ENCODE measurements at regions not wholly inside any gene's neighbourhood (a gene's known extent, or its start where the extent isn't known, plus 50 kb on each side); places are given as distances from the start of the nearest gene placed in this dataset.

GRCh38 chr4:134327274-134328122 is 125.9 kb upstream of the PABPC4L start:
- no peak overlapping the region for H3K4me3 Mint-ChIP-seq
- H3K4me1 Mint-ChIP-seq = no peaks in the 10 kb centered on the region
- ATAC-seq = no peak
- peaks cover 9% of the 10 kb centered on the region in 2 donors for H3K9me3 Mint-ChIP-seq
- DNase-seq = no peak
- H3K27ac Mint-ChIP-seq = no peak overlapping the region
- no peaks in the 10 kb centered on the region for H3K27me3 Mint-ChIP-seq

DNA sequence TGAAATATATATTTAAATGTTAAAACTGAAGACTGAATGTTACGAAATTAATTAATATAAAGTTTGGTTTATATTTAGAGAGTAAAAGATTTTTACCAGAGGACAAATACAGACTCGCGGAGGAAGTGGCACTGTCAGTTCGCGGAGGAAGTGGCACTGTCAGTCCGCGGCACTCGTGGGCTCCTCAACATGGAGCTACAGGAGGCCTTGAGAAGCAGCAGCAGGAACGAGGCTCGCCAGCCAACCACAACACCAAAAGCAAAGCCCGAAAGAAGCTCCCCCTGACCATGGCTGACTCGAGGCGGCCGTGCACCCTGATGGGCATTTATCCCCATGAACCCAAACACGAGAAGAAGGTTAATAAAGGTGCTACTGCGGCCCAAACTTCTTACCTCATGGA is 125.3 kb upstream of the PABPC4L start:
- Mint-ChIP-seq H3K4me1 (no peaks in the 10 kb centered on the region), H3K27me3 (no peaks in the 10 kb centered on the region), H3K27ac (no peak overlapping the region), H3K4me3 (no peak overlapping the region), H3K9me3 (peaks cover 9% of the 10 kb centered on the region in 2 donors)
- DNase-seq (no peak), ATAC-seq (no peak)

DNA sequence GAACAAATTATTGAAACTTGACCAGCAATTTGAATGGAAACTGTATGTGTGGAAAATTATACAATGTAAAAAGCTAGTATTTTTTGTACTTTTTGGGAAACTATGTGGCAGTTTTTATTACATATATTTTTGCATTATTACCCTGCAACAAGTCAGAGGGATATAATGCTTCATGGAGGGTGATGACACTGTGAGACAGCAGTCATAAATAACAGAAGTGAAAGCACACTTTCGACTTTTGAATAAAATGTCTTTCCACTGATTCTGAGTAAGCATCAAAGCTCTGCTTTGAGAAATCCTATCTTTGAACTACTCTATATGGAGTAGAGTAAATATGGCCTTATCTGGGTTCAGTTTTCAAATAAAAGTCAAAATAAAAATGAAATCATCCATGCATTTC is 122.6 kb upstream of the PABPC4L start:
- Mint-ChIP-seq H3K4me1 (no peaks in the 10 kb centered on the region), H3K27me3 (no peaks in the 10 kb centered on the region), H3K4me3 (no peak overlapping the region), H3K9me3 (peaks cover 16 to 17% of the 10 kb centered on the region in 2 donors), H3K27ac (no peak overlapping the region)
- no peak for DNase-seq
- no peak for ATAC-seq

- Mint-ChIP-seq H3K27ac (peak overlapping the region in 1 of 2 donors; percentile 70), H3K27me3 (no peaks in the 10 kb centered on the region), H3K4me1 (no peaks in the 10 kb centered on the region), H3K4me3 (no peak overlapping the region), H3K9me3 (peaks cover 14 to 21% of the 10 kb centered on the region in 2 donors)
- no peak for DNase-seq
- no peak for ATAC-seq
Observed at GRCh38 chr4:134320048-134320447, 118.5 kb upstream of the PABPC4L start.

DNA sequence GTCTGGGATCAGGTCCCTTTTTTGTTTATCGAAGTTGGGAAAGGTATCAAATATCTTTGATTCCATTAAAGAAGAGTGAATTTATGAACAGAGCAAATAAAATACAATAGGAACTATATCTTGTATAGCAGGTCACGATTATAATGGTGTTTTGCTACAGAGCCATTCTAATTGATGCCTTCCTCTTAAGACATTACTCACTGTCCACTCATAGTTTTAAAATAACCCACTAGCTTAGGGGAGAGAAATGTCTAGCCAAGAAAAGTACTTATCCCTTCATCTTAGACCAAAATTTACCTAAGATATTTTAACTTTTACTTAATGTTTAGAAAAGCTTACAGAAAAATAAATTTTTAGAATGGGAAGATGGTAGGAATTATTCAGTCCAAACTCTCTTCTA is 112.0 kb upstream of the PABPC4L start:
- no peak for DNase-seq
- no peak overlapping the region for H3K27ac Mint-ChIP-seq
- H3K4me3 Mint-ChIP-seq = no peak overlapping the region
- H3K4me1 Mint-ChIP-seq = no peaks in the 10 kb centered on the region
- no peak for ATAC-seq
- H3K9me3 Mint-ChIP-seq = peaks cover 5 to 11% of the 10 kb centered on the region in 2 donors
- no peaks in the 10 kb centered on the region for H3K27me3 Mint-ChIP-seq

- Mint-ChIP-seq H3K4me1 (no peaks in the 10 kb centered on the region), H3K9me3 (no peaks in the 10 kb centered on the region), H3K27ac (no peak overlapping the region), H3K27me3 (no peaks in the 10 kb centered on the region), H3K4me3 (no peak overlapping the region)
- DNase-seq (no peak), ATAC-seq (no peak)
Observed at GRCh38 chr4:134309715-134310114, 108.1 kb upstream of the PABPC4L start.

GRCh38 chr4:134308910-134309309 is 107.3 kb upstream of the PABPC4L start:
- ATAC-seq = no peak
- DNase-seq = no peak
- Mint-ChIP-seq H3K9me3 (no peaks in the 10 kb centered on the region), H3K4me1 (no peaks in the 10 kb centered on the region), H3K27me3 (no peaks in the 10 kb centered on the region), H3K4me3 (no peak overlapping the region), H3K27ac (no peak overlapping the region)

DNA sequence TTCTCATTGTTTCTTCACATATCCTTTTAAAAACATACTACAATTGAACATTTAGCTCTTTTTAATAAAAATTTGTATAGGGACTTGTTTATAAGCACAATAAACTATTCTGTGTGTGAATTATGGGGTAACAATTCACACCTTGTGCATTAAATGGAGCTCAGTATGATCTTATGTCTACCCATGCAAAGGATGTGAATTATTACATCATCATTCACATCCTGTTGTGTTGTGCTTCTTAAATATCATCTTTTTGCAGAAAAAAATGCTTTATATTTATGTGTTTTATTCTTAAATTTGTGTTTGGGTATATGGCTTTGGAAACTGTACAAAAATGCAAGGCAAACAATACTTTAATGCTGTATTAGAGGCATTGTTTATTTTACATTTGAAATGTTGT is 96.7 kb upstream of the PABPC4L start:
- ATAC-seq = no peak
- no peak for DNase-seq
- Mint-ChIP-seq H3K27me3 (no peaks in the 10 kb centered on the region), H3K27ac (peak overlapping the region in 1 of 2 donors; percentile 42), H3K4me1 (no peaks in the 10 kb centered on the region), H3K4me3 (no peak overlapping the region), H3K9me3 (peaks cover 12 to 19% of the 10 kb centered on the region in 2 donors)

DNA sequence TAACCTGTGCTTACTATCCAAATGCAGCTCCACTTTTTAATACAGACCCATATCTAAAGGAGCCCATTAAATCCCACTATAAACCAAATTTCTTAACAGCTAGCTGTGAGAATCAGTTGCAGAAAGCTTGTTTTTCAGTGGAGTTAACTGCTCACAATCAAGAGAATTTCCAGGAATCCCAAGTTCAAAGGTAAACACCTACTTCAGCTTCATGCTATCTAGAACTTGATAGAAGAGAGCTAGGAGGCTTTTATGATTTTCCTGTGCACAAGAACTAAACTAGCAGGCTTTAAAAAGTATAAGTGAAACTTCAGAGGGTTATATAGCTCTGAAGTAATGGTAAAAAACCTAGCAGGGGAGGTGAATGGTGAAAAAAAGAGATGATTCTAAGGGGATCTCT is 96.2 kb upstream of the PABPC4L start:
- ATAC-seq (no peak), DNase-seq (no peak)
- peak overlapping the region in 1 of 2 donors; percentile 60 for H3K27ac Mint-ChIP-seq
- H3K27me3 Mint-ChIP-seq = no peaks in the 10 kb centered on the region
- peaks cover 8 to 14% of the 10 kb centered on the region in 2 donors for H3K9me3 Mint-ChIP-seq
- H3K4me3 Mint-ChIP-seq = no peak overlapping the region
- no peaks in the 10 kb centered on the region for H3K4me1 Mint-ChIP-seq

DNA sequence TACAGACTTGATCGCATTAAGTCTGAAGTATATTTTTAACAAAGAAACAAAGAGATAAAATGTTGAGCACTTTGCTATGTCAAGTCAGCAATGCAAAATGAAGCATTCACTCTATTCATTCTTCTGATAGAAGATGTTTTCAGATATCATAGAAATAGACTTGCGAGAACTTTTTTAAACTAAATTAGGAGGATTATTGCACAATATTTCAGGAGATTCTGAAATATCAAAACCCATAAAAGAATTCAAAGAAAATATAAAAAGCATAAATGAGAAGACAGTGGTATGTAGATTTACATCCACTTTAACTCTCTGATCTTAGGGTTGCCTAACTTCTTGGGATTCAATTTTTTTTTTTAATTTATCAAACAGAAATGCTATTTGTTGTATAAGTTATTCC is 81.1 kb upstream of the PABPC4L start:
- H3K4me1 Mint-ChIP-seq = no peaks in the 10 kb centered on the region
- peaks cover 0 to 8% of the 10 kb centered on the region in 2 donors for H3K9me3 Mint-ChIP-seq
- no peaks in the 10 kb centered on the region for H3K27me3 Mint-ChIP-seq
- ATAC-seq (no peak), DNase-seq (no peak)
- H3K27ac Mint-ChIP-seq = no peak overlapping the region
- no peak overlapping the region for H3K4me3 Mint-ChIP-seq

- H3K27ac Mint-ChIP-seq = no peak overlapping the region
- peaks cover 8 to 12% of the 10 kb centered on the region in 2 donors for H3K9me3 Mint-ChIP-seq
- no peaks in the 10 kb centered on the region for H3K27me3 Mint-ChIP-seq
- no peak for DNase-seq
- H3K4me3 Mint-ChIP-seq = no peak overlapping the region
- H3K4me1 Mint-ChIP-seq = no peaks in the 10 kb centered on the region
- no peak for ATAC-seq
Observed at GRCh38 chr4:134278675-134279074, 77.1 kb upstream of the PABPC4L start.

DNA sequence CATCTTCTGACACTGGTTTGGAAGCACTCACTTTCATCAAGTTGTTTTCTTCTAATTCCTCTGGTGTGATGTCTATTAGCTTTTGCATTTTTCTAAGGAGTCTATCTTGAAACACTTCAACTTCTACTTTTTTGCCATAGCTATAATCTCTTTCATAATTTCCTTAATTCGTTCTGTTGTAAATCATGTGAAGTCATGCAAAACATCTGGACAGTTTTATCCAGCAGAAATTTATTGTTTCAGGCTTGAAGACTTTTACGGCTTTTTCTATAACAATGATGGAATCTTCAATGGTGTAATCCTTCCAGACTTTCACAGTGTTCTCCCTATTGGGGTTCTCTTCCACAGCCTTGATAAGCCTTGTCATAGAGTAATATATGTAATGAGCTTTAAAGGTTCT is 74.9 kb upstream of the PABPC4L start:
- Mint-ChIP-seq H3K27me3 (no peaks in the 10 kb centered on the region), H3K9me3 (peaks cover 8 to 12% of the 10 kb centered on the region in 2 donors), H3K4me1 (no peaks in the 10 kb centered on the region), H3K27ac (no peak overlapping the region), H3K4me3 (no peak overlapping the region)
- ATAC-seq (no peak), DNase-seq (no peak)

DNA sequence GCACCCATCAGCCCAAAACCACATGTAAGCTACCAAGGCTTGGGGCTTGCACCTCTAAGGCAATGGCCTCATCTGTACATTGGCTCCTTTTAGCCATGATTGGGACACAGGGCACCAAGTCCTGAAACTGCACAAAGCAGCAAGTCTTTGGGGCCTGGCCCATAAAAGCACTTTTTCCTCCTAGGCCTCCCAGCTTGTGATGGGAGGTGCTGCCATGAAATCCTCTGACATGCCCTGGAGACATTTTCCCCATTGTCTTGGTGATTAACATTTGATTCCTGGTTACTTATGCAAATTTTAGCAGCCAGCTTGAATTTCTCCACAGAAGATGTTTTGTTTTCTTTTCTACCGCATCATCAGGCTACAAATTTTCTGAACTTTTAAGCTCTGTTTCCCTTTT is 58.5 kb upstream of the PABPC4L start:
- no peak overlapping the region for H3K4me3 Mint-ChIP-seq
- peaks cover 0 to 6% of the 10 kb centered on the region in 2 donors for H3K9me3 Mint-ChIP-seq
- H3K4me1 Mint-ChIP-seq = no peaks in the 10 kb centered on the region
- DNase-seq (no peak), ATAC-seq (no peak)
- peak overlapping the region in 1 of 2 donors; percentile 48 for H3K27ac Mint-ChIP-seq
- H3K27me3 Mint-ChIP-seq = no peaks in the 10 kb centered on the region
